NCI-H2196 (cell line): ENCODE measurements at regions not wholly inside any gene's neighbourhood (a gene's known extent, or its start where the extent isn't known, plus 50 kb on each side); places are given as distances from the start of the nearest gene placed in this dataset.
"Not testable (repeated sequence)": the region's sequence is repeated elsewhere in the genome, so short reads cannot be mapped to it uniquely, and the experiment has no call there.

ENCODE experiments used
- DNase-seq: peaks from one replicate; lab custom pipeline; 2025; ENCODE audit not compliant: unreplicated experiment; lab: John Stamatoyannopoulos, UW

GRCh38 chr5:25224316-25224982 lies 579.7 kb upstream of the CDH10 start:
- no peak for DNase-seq

- DNase-seq: not testable (repeated sequence)
Observed at GRCh38 chr5:25199902-25200301, 555.1 kb upstream of the CDH10 start.

- DNase-seq: no peak
Observed at GRCh38 chr5:25190521-25191000, 545.8 kb upstream of the CDH10 start.

- no peak for DNase-seq
Observed at GRCh38 chr5:25181249-25181648, 536.5 kb upstream of the CDH10 start.

- not testable (repeated sequence) for DNase-seq
Observed at GRCh38 chr5:25162616-25163015, 517.8 kb upstream of the CDH10 start.

GRCh38 chr5:25160891-25161290 lies 516.1 kb upstream of the CDH10 start:
- DNase-seq: no peak

- no peak for DNase-seq
Observed at GRCh38 chr5:25150819-25151218, 506.0 kb upstream of the CDH10 start.

GRCh38 chr5:25128606-25129005 lies 483.8 kb upstream of the CDH10 start:
- no peak for DNase-seq

GRCh38 chr5:25119650-25120049 lies 474.9 kb upstream of the CDH10 start:
- peak; percentile 43 for DNase-seq

GRCh38 chr5:25107853-25108252 lies 463.1 kb upstream of the CDH10 start:
- no peak for DNase-seq

- no peak for DNase-seq
Observed at GRCh38 chr5:25099538-25099937, 454.8 kb upstream of the CDH10 start.

- DNase-seq: no peak
Observed at GRCh38 chr5:25095261-25095660, 450.5 kb upstream of the CDH10 start.

GRCh38 chr5:25094219-25094618 lies 449.4 kb upstream of the CDH10 start:
- DNase-seq: no peak

- DNase-seq: no peak
Observed at GRCh38 chr5:25091921-25092320, 447.1 kb upstream of the CDH10 start.

- DNase-seq: no peak
Observed at GRCh38 chr5:25090854-25091253, 446.1 kb upstream of the CDH10 start.

- DNase-seq: no peak
Observed at GRCh38 chr5:25090275-25090674, 445.5 kb upstream of the CDH10 start.

GRCh38 chr5:25088689-25089088 lies 443.9 kb upstream of the CDH10 start:
- not testable (repeated sequence) for DNase-seq

GRCh38 chr5:25083261-25083660 lies 438.5 kb upstream of the CDH10 start:
- DNase-seq: not testable (repeated sequence)

GRCh38 chr5:25066239-25066638 lies 421.5 kb upstream of the CDH10 start:
- no peak for DNase-seq

GRCh38 chr5:25064306-25064705 lies 419.5 kb upstream of the CDH10 start:
- no peak for DNase-seq

GRCh38 chr5:25060575-25060974 lies 415.8 kb upstream of the CDH10 start:
- DNase-seq: no peak

- no peak for DNase-seq
Observed at GRCh38 chr5:25056836-25057235, 412.1 kb upstream of the CDH10 start.

- no peak for DNase-seq
Observed at GRCh38 chr5:25033658-25034057, 388.9 kb upstream of the CDH10 start.
